Neural progenitor cell (in vitro differentiated cells): ENCODE measurements at regions not wholly inside any gene's neighbourhood (a gene's known extent, or its start where the extent isn't known, plus 50 kb on each side); places are given as distances from the start of the nearest gene placed in this dataset.
A peak's percentile ranks its signal among the peaks of the same experiment; 100 is the strongest.

Source experiments
- DNase-seq: peaks from one replicate; pipeline ENCODE4 v3.0.0-alpha.2; 2016; ENCODE audit warnings: low spot score
- H2AFZ ChIP-seq: fragments of 200-600 bp; sonication (generic); replicated peaks from 2 replicates; pipeline ENCODE4 v1.6.1; 2016; ENCODE audit warnings: antibody characterized with exemption
- H3F3A ChIP-seq: fragments of 200-600 bp; sonication (generic); 2 replicates; pipeline ENCODE4 v1.6.1; 2016; ENCODE audit warnings: antibody characterized with exemption, low read depth
- H3K27ac ChIP-seq: fragments of 200-600 bp; sonication (generic); 2 replicates; pipeline ENCODE4 v1.5.1; 2016; ENCODE audit warnings: mild to moderate bottlenecking
- H3K27me3 ChIP-seq: fragments of 200-600 bp; sonication (generic); 2 replicates; pipeline ENCODE4 v1.6.1; 2016; ENCODE audit warnings: mild to moderate bottlenecking, moderate library complexity
- H3K36me3 ChIP-seq: fragments of 200-600 bp; sonication (generic); 2 replicates; pipeline ENCODE4 v1.5.1; 2016
- H3K4me1 ChIP-seq: fragments of 200-600 bp; sonication (generic); 2 replicates; pipeline ENCODE4 v1.6.1; 2016; ENCODE audit warnings: mixed run types
- H3K4me2 ChIP-seq: fragments of 200-600 bp; sonication (generic); 2 replicates; pipeline ENCODE4 v1.6.1; 2016
- H3K4me3 ChIP-seq: fragments of 200-600 bp; sonication (generic); 2 replicates; pipeline ENCODE4 v1.5.1; 2016
- H3K79me2 ChIP-seq: fragments of 200-600 bp; sonication (generic); 2 replicates; pipeline ENCODE4 v1.6.1; 2016; ENCODE audit warnings: low read depth
- H3K9ac ChIP-seq: fragments of 200-600 bp; sonication (generic); 2 replicates; pipeline ENCODE4 v1.6.1; 2016
- H3K9me3 ChIP-seq: fragments of 200-600 bp; sonication (generic); 2 replicates; pipeline ENCODE4 v1.5.1; 2016; ENCODE audit warnings: low read depth
- H4K20me1 ChIP-seq: fragments of 200-600 bp; sonication (generic); 2 replicates; pipeline ENCODE4 v1.6.1; 2016; ENCODE audit warnings: low read depth
- H3K27ac Mint-ChIP-seq: 3 replicates; pipeline ENCODE4 v1.8.0; 2021; ENCODE audit warnings: mixed read lengths
- H3K27me3 Mint-ChIP-seq: 2 replicates; pipeline ENCODE4 v1.8.0; 2022; ENCODE audit warnings: low read depth, mild to moderate bottlenecking, inconsistent platforms, moderate library complexity, mixed read lengths; ENCODE audit not compliant: insufficient read depth
- H3K36me3 Mint-ChIP-seq: 3 replicates; pipeline ENCODE4 v1.8.0; 2021; ENCODE audit warnings: mixed read lengths
- H3K4me1 Mint-ChIP-seq: 3 replicates; pipeline ENCODE4 v1.8.0; 2021; ENCODE audit warnings: mixed read lengths
- H3K4me3 Mint-ChIP-seq: 3 replicates; pipeline ENCODE4 v1.8.0; 2021; ENCODE audit warnings: mild to moderate bottlenecking, moderate library complexity, mixed read lengths
- H3K9me3 Mint-ChIP-seq: 3 replicates; pipeline ENCODE4 v1.8.0; 2020; ENCODE audit warnings: mixed read lengths
- CTCF ChIP-seq: fragments of 200-600 bp; sonication (generic); IDR thresholded peaks from 2 replicates; pipeline ENCODE4 v1.5.1; 2017; ENCODE audit warnings: antibody characterized with exemption, mild to moderate bottlenecking
- EZH2 ChIP-seq: fragments of 200-600 bp; sonication (generic); IDR thresholded peaks from 2 replicates; pipeline ENCODE4 v1.6.1; 2017; ENCODE audit warnings: antibody characterized with exemption, mild to moderate bottlenecking, moderate library complexity
- EZH2phosphoT487 ChIP-seq: fragments of 200-600 bp; sonication (generic); IDR thresholded peaks from 2 replicates; pipeline ENCODE4 v1.6.1; 2017; ENCODE audit warnings: antibody characterized with exemption

GRCh38 chr9:92187390-92187789, 72.2 kb upstream of the SPTLC1 start:
- TF ChIP-seq CTCF (no peak), EZH2 (no peak), EZH2phosphoT487 (no peak)
- H3K4me1 Mint-ChIP-seq: peaks cover 13% of the 10 kb centered on the region
- H3K27ac Mint-ChIP-seq: peak overlapping the region; percentile 0
- no peaks in the 10 kb centered on the region for H3K36me3 Mint-ChIP-seq
- peaks cover 3% of the 10 kb centered on the region for H3K27me3 Mint-ChIP-seq
- Histone ChIP-seq H3K27ac (no peak overlapping the region), H4K20me1 (no peaks in the 10 kb centered on the region), H3K27me3 (no peaks in the 10 kb centered on the region), H3K9me3 (no peaks in the 10 kb centered on the region), H3K36me3 (no peaks in the 10 kb centered on the region), H3F3A (no peaks in the 10 kb centered on the region), H3K4me2 (no peak overlapping the region), H3K4me3 (no peak overlapping the region), H3K9ac (no peak overlapping the region), H3K4me1 (peaks cover 5% of the 10 kb centered on the region), H3K79me2 (no peaks in the 10 kb centered on the region), H2AFZ (no peak overlapping the region)
- no peak overlapping the region for H3K4me3 Mint-ChIP-seq
- H3K9me3 Mint-ChIP-seq: peaks cover 2% of the 10 kb centered on the region
- DNase-seq: no peak

- H2AFZ ChIP-seq: no peak overlapping the region
- Mint-ChIP-seq H3K27ac (no peak overlapping the region), H3K4me1 (peaks cover 13% of the 10 kb centered on the region), H3K4me3 (no peak overlapping the region), H3K27me3 (peaks cover 5% of the 10 kb centered on the region), H3K36me3 (no peaks in the 10 kb centered on the region), H3K9me3 (peaks cover 2% of the 10 kb centered on the region)
- peaks cover 5% of the 10 kb centered on the region for H3K4me1 ChIP-seq
- H3K4me2 ChIP-seq: no peak overlapping the region
- no peak overlapping the region for H3K27ac ChIP-seq
- H3K79me2 ChIP-seq: no peaks in the 10 kb centered on the region
- no peaks in the 10 kb centered on the region for H3K36me3 ChIP-seq
- H3K27me3 ChIP-seq: no peaks in the 10 kb centered on the region
- H3K9me3 ChIP-seq: no peaks in the 10 kb centered on the region
- no peak overlapping the region for H3K9ac ChIP-seq
- H3F3A ChIP-seq: no peaks in the 10 kb centered on the region
- H3K4me3 ChIP-seq: no peak overlapping the region
- TF ChIP-seq CTCF (no peak), EZH2 (no peak), EZH2phosphoT487 (no peak)
- no peak for DNase-seq
- H4K20me1 ChIP-seq: no peaks in the 10 kb centered on the region
Measured at GRCh38 chr9:92186631-92187030, 71.4 kb upstream of the SPTLC1 start.

- Histone ChIP-seq H3K27ac (no peak overlapping the region), H3F3A (no peaks in the 10 kb centered on the region), H2AFZ (no peak overlapping the region), H4K20me1 (no peaks in the 10 kb centered on the region), H3K79me2 (no peaks in the 10 kb centered on the region), H3K4me2 (no peak overlapping the region), H3K4me1 (peaks cover 5% of the 10 kb centered on the region), H3K36me3 (no peaks in the 10 kb centered on the region), H3K9ac (no peak overlapping the region), H3K27me3 (no peaks in the 10 kb centered on the region), H3K4me3 (no peak overlapping the region), H3K9me3 (no peaks in the 10 kb centered on the region)
- peaks cover 10% of the 10 kb centered on the region for H3K4me1 Mint-ChIP-seq
- TF ChIP-seq CTCF: no peak
- TF ChIP-seq EZH2: no peak
- TF ChIP-seq EZH2phosphoT487: no peak
- no peaks in the 10 kb centered on the region for H3K36me3 Mint-ChIP-seq
- DNase-seq: no peak
- H3K4me3 Mint-ChIP-seq: no peak overlapping the region
- H3K9me3 Mint-ChIP-seq: peaks cover 2% of the 10 kb centered on the region
- H3K27ac Mint-ChIP-seq: no peak overlapping the region
- H3K27me3 Mint-ChIP-seq: peaks cover 6% of the 10 kb centered on the region
Measured at GRCh38 chr9:92185681-92186080, 70.5 kb upstream of the SPTLC1 start.
